DND-41 (cell line): ENCODE measurements at regions not wholly inside any gene's neighbourhood (a gene's known extent, or its start where the extent isn't known, plus 50 kb on each side); places are given as distances from the start of the nearest gene placed in this dataset.

Source experiments
- ATAC-seq: fragments of 200-7000 bp; cut with Tn5 transposase; 3 replicates; pipeline ENCODE4 v1.9.1; 2021; ENCODE audit warnings: low read depth; ENCODE audit not compliant: insufficient read depth
- DNase-seq: peaks from one replicate; pipeline ENCODE4 v3.0.0-alpha.2; 2020
- H2AFZ ChIP-seq: 2 replicates; pipeline ENCODE4 v1.6.0; 2012; ENCODE audit warnings: low read depth, low read length
- H3K27ac ChIP-seq: 2 replicates; pipeline ENCODE4 v1.5.1; 2012; ENCODE audit warnings: low read length, inconsistent platforms
- H3K27me3 ChIP-seq: fragments of 200-600 bp; sonication (generic); 2 replicates; pipeline ENCODE4 v1.6.0; 2012; ENCODE audit warnings: low read length, mild to moderate bottlenecking, inconsistent platforms; ENCODE audit not compliant: insufficient read depth, poor library complexity
- H3K36me3 ChIP-seq: 2 replicates; pipeline ENCODE4 v1.5.1; 2012; ENCODE audit warnings: low read length, inconsistent platforms; ENCODE audit not compliant: insufficient read depth
- H3K4me1 ChIP-seq: 2 replicates; pipeline ENCODE4 v1.5.1; 2012; ENCODE audit warnings: mild to moderate bottlenecking, low read length; ENCODE audit not compliant: insufficient read depth
- H3K4me2 ChIP-seq: 2 replicates; pipeline ENCODE4 v1.6.0; 2012; ENCODE audit warnings: mild to moderate bottlenecking, moderate library complexity, low read length, inconsistent platforms; ENCODE audit not compliant: insufficient read depth
- H3K4me3 ChIP-seq, 2 experiments: fragments of 200-600 bp in 1 of 2; shearing (Covaris generic) in 1 of 2; 2 replicates each; pipeline ENCODE4 v1.5.1; 2012 to 2016; ENCODE audit warnings: inconsistent platforms in 2 of 2, low read length in 2 of 2, mild to moderate bottlenecking in 2 of 2, low read depth in 1 of 2, moderate library complexity in 1 of 2
- H3K79me2 ChIP-seq: 2 replicates; pipeline ENCODE4 v1.6.0; 2012; ENCODE audit warnings: low read length, inconsistent platforms; ENCODE audit not compliant: insufficient read depth
- H3K9ac ChIP-seq: 2 replicates; pipeline ENCODE4 v1.6.0; 2012; ENCODE audit warnings: low read depth, mild to moderate bottlenecking, inconsistent platforms, low read length, moderate library complexity
- H3K9me3 ChIP-seq: 2 replicates; pipeline ENCODE4 v1.5.1; 2012; ENCODE audit warnings: low read length, moderate library complexity, mild to moderate bottlenecking, inconsistent platforms; ENCODE audit not compliant: insufficient read depth, severe bottlenecking
- H4K20me1 ChIP-seq: 2 replicates; pipeline ENCODE4 v1.6.0; 2012; ENCODE audit warnings: low read length; ENCODE audit not compliant: insufficient read depth
- EZH2 ChIP-seq: IDR thresholded peaks from 3 replicates; pipeline ENCODE4 v1.6.1; 2012; ENCODE audit warnings: borderline replicate concordance, low read depth, mild to moderate bottlenecking, moderate library complexity, low read length, inconsistent platforms; ENCODE audit not compliant: severe bottlenecking
- TF ChIP-seq, protein P1 (sequence below): IDR thresholded peaks from 2 replicates; pipeline ENCODE4 v1.5.1; 2012; ENCODE audit warnings: borderline replicate concordance, low read length, moderate library complexity, mild to moderate bottlenecking; ENCODE audit not compliant: poor library complexity, severe bottlenecking; ENCODE audit errors: extremely low read depth

- H3K9ac ChIP-seq, result no peak overlapping the region
- H3K79me2 ChIP-seq, result no peaks in the 10 kb centered on the region
- DNase-seq, result no peak
- H3K4me2 ChIP-seq, result no peak overlapping the region
- ATAC-seq, result no peak
- H3K4me3 ChIP-seq, result no peak overlapping the region
- H3K36me3 ChIP-seq, result no peaks in the 10 kb centered on the region
- H2AFZ ChIP-seq, result no peak overlapping the region
- H3K27me3 ChIP-seq, result no peaks in the 10 kb centered on the region
- no peaks in the 10 kb centered on the region for H3K9me3 ChIP-seq
- no peaks in the 10 kb centered on the region for H3K4me1 ChIP-seq
- TF ChIP-seq EZH2, result no peak
- no peaks in the 10 kb centered on the region for H4K20me1 ChIP-seq
- no peak overlapping the region for H3K27ac ChIP-seq
These were observed 571.4 kb downstream of the EPHA7 start for GRCh38 chr6:92847988-92848387.

DNA sequence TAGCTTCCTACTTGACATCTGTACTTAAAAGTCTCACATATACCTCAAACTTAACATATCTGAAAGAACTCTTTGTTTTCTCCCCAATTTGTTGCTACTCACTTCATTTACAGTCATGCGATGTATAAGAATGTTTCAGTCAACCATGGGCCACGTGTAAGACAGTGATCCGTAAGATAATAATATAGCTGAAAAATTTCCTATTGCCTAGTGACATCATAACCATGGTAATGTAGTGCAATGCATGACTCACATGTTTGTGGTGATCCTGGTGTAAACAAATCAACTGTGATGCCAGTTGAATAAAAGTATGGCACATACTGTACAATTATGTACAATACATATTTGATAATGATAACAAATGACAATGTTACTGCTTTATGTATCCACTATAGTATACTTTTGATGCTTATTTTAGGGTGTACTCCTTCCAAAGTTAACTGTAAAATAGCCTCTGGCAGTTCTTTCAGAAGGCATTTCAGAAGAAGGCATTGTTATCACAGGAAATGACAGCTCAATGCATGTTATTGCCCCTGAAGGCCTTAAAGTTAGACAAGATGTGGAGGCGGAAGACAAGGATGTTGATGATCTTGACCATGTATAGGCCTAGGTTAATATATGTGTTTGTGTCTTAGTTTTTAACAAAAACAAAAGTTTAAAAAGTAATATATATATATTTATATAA lies 579.0 kb downstream of the EPHA7 start:
- Histone ChIP-seq H2AFZ (no peak overlapping the region), H3K27me3 (no peaks in the 10 kb centered on the region), H3K9me3 (no peaks in the 10 kb centered on the region), H3K36me3 (no peaks in the 10 kb centered on the region), H3K79me2 (no peaks in the 10 kb centered on the region), H4K20me1 (no peaks in the 10 kb centered on the region), H3K4me3 (no peak overlapping the region), H3K4me2 (no peak overlapping the region), H3K27ac (no peak overlapping the region), H3K9ac (no peak overlapping the region), H3K4me1 (no peaks in the 10 kb centered on the region)
- ATAC-seq, result no peak
- no peak for DNase-seq
- TF ChIP-seq, protein P1, sequence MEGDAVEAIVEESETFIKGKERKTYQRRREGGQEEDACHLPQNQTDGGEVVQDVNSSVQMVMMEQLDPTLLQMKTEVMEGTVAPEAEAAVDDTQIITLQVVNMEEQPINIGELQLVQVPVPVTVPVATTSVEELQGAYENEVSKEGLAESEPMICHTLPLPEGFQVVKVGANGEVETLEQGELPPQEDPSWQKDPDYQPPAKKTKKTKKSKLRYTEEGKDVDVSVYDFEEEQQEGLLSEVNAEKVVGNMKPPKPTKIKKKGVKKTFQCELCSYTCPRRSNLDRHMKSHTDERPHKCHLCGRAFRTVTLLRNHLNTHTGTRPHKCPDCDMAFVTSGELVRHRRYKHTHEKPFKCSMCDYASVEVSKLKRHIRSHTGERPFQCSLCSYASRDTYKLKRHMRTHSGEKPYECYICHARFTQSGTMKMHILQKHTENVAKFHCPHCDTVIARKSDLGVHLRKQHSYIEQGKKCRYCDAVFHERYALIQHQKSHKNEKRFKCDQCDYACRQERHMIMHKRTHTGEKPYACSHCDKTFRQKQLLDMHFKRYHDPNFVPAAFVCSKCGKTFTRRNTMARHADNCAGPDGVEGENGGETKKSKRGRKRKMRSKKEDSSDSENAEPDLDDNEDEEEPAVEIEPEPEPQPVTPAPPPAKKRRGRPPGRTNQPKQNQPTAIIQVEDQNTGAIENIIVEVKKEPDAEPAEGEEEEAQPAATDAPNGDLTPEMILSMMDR, result no peak
- TF ChIP-seq EZH2, result no peak

- Histone ChIP-seq H3K4me3 (no peak overlapping the region), H3K79me2 (no peaks in the 10 kb centered on the region), H3K27ac (no peak overlapping the region), H3K4me1 (no peaks in the 10 kb centered on the region), H3K4me2 (no peak overlapping the region), H3K9me3 (no peaks in the 10 kb centered on the region), H2AFZ (no peak overlapping the region), H3K36me3 (no peaks in the 10 kb centered on the region), H3K9ac (no peak overlapping the region), H3K27me3 (no peaks in the 10 kb centered on the region), H4K20me1 (no peaks in the 10 kb centered on the region)
- no peak for DNase-seq
- no peak for ATAC-seq
- TF ChIP-seq, protein P1, result no peak
- TF ChIP-seq EZH2, result no peak
These were observed 590.6 kb downstream of the EPHA7 start for GRCh38 chr6:92828788-92829187.

DNA sequence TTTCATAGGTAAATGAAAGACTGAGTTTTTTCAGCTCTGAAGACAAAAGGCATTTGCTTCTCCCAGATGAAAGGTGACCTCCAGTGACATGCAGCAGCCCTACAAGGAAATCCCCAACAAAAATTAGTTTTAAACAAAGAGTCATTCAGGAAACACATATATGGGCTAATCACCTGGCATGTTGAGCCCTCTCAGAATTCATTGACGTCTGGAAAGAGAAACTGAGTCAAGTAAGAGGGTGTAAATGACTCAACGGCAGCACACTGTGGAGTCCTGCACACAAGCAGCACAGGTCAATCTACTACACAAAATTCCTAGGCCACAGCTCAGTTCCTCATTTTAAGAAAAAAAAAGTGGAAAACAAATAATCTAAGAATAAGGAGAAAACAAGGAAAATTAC lies 592.3 kb downstream of the EPHA7 start:
- Histone ChIP-seq H3K79me2 (no peaks in the 10 kb centered on the region), H3K4me3 (no peak overlapping the region), H3K9me3 (no peaks in the 10 kb centered on the region), H2AFZ (no peak overlapping the region), H3K36me3 (no peaks in the 10 kb centered on the region), H3K4me1 (no peaks in the 10 kb centered on the region), H3K27me3 (no peaks in the 10 kb centered on the region), H3K9ac (no peak overlapping the region), H3K27ac (no peak overlapping the region), H4K20me1 (no peaks in the 10 kb centered on the region), H3K4me2 (no peak overlapping the region)
- ATAC-seq (no peak), DNase-seq (no peak)
- TF ChIP-seq, protein P1, result no peak
- TF ChIP-seq EZH2, result no peak
